ENCODE measurements at regions not wholly inside any gene's neighbourhood (a gene's known extent, or its start where the extent isn't known, plus 50 kb on each side); places are given as distances from the start of the nearest gene placed in this dataset.

- Mint-ChIP-seq H3K4me3 (peak overlapping the region; percentile 78), H3K27me3 (peaks cover 50% of the 10 kb centered on the region), H3K4me1 (peaks cover 39% of the 10 kb centered on the region), H3K9me3 (peaks cover 3% of the 10 kb centered on the region), H3K27ac (peak overlapping the region; percentile 57), H3K36me3 (no peaks in the 10 kb centered on the region)
- no peak for ATAC-seq
Measured at GRCh38 chr7:25949736-25950487, 202.1 kb upstream of the NFE2L3 start.

DNA sequence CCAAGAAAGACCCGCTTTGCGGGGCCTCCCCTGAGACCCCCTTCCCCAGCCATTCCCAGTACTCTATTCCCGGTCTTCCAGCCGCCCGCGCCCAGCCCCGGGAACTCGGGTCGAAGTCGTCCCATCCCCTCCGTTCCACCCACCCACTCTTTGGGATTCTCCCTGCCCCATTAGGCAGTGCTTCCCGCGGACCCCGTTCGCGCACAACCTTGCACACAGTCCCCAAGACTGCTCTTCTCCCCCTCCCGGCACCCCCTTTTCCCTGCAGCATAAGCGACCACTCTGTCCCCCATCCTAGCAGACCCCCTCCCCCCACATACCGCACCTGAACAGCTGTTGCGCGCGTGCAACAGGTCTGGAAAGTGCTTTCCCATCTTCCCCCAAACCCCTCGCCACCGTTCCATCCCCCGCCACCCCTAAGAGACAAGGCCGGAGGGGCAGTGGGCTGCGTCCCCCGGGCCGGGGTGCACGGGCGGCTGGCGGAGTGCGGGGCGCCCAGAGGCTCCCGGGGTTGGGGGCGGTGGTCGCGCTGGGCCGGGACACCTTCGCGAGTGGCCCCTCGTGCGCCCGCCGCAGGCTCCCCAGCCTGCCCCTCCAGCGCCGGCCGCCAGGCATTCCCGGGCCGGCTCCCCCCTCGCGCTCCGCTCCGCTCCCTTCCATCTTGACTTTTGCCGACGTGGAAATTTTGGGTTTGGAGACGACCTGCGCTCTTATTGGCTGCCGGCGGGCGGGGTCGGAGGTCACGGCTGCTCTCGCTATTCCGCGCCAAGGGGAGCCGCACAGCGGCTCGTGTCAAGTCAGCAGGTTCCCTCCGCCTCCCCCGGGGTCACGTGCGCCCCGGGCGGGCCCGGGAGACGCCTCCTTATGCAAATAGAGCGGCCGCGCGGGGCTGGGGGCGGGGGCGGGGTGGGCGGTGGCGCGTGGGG is 201.2 kb upstream of the NFE2L3 start:
- Mint-ChIP-seq H3K4me1 (peaks cover 39% of the 10 kb centered on the region), H3K36me3 (no peaks in the 10 kb centered on the region), H3K9me3 (peaks cover 3% of the 10 kb centered on the region), H3K4me3 (peak overlapping the region; percentile 84), H3K27me3 (peaks cover 41% of the 10 kb centered on the region), H3K27ac (peak overlapping the region; percentile 57)
- ATAC-seq = peak; percentile 96

- Mint-ChIP-seq H3K27me3 (peaks cover 38% of the 10 kb centered on the region), H3K27ac (peak overlapping the region; percentile 57), H3K4me3 (peak overlapping the region; percentile 53), H3K4me1 (peaks cover 39% of the 10 kb centered on the region), H3K36me3 (no peaks in the 10 kb centered on the region), H3K9me3 (peaks cover 3% of the 10 kb centered on the region)
- no peak for ATAC-seq
Measured at GRCh38 chr7:25951414-25952260, 200.4 kb upstream of the NFE2L3 start.

DNA sequence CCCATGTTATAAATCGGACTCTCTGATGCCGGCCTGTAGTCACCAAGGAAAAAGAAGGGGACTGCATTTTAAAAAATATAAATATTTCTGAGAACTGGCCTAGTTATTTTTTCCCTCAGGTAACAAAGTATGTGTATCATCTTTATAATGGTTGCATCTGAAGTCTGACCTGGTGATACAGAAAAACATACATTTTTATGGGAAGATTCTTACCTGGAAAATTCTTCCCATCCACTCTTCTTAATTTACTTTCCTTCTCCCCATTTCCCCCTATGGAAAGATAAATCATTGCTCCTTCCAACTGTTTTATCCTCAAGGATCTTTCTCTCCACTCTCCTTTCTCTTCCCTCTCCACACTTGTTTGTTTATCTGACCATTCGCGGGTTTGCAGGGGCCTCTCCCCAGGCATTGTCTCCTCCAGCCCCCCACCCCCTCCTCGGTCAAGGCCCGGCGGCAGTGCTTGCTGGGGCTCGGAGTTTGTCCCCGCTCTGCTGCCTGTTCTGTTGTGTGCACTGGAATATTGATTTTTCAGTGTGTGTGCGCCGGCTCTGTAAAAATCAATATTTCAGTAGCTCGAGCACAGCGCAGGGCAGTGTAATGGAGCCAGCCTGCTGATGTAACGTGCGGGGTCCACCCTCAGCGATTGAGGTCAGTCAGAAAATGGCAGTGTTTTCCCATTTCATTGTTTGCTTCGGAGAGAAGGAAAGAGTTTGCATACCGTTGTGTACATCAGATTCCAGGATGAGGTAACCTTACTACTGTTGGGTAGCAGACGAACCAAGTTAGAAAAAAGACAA is 199.5 kb upstream of the NFE2L3 start:
- Mint-ChIP-seq H3K27ac (no peak overlapping the region), H3K36me3 (no peaks in the 10 kb centered on the region), H3K27me3 (peaks cover 38% of the 10 kb centered on the region), H3K4me1 (peaks cover 39% of the 10 kb centered on the region), H3K9me3 (peaks cover 3% of the 10 kb centered on the region), H3K4me3 (peak overlapping the region; percentile 32)
- no peak for ATAC-seq

- H3K4me1 Mint-ChIP-seq = peaks cover 29% of the 10 kb centered on the region
- peaks cover 3% of the 10 kb centered on the region for H3K9me3 Mint-ChIP-seq
- peaks cover 26% of the 10 kb centered on the region for H3K27me3 Mint-ChIP-seq
- H3K27ac Mint-ChIP-seq = no peak overlapping the region
- no peak overlapping the region for H3K4me3 Mint-ChIP-seq
- ATAC-seq = no peak
- no peaks in the 10 kb centered on the region for H3K36me3 Mint-ChIP-seq
Measured at GRCh38 chr7:25953859-25954258, 198.1 kb upstream of the NFE2L3 start.

DNA sequence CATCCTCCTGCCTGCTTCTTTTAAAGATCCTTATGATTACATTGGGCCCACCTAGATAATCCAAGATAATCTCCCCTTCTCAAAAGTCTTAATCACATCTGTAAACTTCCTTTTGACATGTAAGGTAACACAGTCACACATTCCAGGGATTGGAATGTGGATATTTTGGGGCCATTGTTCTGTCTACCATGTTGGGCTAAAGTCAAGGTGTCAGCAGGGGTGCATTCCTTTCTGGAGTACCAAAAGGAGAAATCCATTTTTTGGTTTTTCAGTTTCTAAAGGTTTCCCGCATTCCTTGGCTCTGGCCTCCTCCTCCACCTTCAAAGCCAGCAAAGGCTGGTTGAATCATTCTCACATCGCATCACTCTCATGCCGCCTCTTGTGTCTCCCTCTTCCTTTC is 197.6 kb upstream of the NFE2L3 start:
- no peak overlapping the region for H3K4me3 Mint-ChIP-seq
- no peaks in the 10 kb centered on the region for H3K36me3 Mint-ChIP-seq
- peaks cover 3% of the 10 kb centered on the region for H3K9me3 Mint-ChIP-seq
- peaks cover 20% of the 10 kb centered on the region for H3K27me3 Mint-ChIP-seq
- H3K4me1 Mint-ChIP-seq = peaks cover 30% of the 10 kb centered on the region
- no peak for ATAC-seq
- H3K27ac Mint-ChIP-seq = no peak overlapping the region

- ATAC-seq = no peak
- Mint-ChIP-seq H3K36me3 (no peaks in the 10 kb centered on the region), H3K27me3 (no peaks in the 10 kb centered on the region), H3K4me1 (peaks cover 19% of the 10 kb centered on the region), H3K9me3 (peaks cover 4% of the 10 kb centered on the region), H3K4me3 (no peak overlapping the region), H3K27ac (no peak overlapping the region)
Measured at GRCh38 chr7:25959168-25959734, 192.7 kb upstream of the NFE2L3 start.

- Mint-ChIP-seq H3K9me3 (peaks cover 3% of the 10 kb centered on the region), H3K4me3 (no peak overlapping the region), H3K4me1 (peaks cover 61% of the 10 kb centered on the region), H3K27ac (no peak overlapping the region), H3K36me3 (no peaks in the 10 kb centered on the region), H3K27me3 (no peaks in the 10 kb centered on the region)
- no peak for ATAC-seq
Measured at GRCh38 chr7:25963733-25964132, 188.3 kb upstream of the NFE2L3 start.

DNA sequence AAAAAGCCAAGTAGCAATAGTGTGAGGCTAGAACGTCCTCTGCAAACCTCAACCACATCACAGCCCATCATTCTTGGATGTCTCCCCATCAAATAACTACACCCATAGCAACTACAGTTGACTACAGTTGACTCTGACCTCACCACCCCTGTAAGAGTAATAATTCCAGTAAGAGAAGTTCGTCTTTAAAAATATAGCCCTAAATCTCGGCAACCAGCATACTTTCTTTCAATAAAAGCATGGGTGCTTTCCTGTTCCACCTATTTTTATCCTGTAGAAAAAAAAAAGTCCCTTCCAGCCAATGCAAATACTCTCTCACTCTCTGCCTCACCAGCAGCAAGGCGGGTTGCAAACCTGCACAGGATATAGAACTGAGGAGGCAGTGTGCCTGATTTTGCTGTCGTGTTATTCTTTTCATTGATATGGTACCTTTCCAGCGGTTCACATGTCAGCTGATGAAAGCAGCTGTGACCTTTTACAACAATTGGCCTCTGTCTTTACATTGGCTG is 187.5 kb upstream of the NFE2L3 start:
- peak overlapping the region; percentile 3 for H3K27ac Mint-ChIP-seq
- H3K4me3 Mint-ChIP-seq = peak overlapping the region; percentile 24
- no peaks in the 10 kb centered on the region for H3K27me3 Mint-ChIP-seq
- ATAC-seq = no peak
- H3K36me3 Mint-ChIP-seq = no peaks in the 10 kb centered on the region
- H3K9me3 Mint-ChIP-seq = peaks cover 3% of the 10 kb centered on the region
- peaks cover 58% of the 10 kb centered on the region for H3K4me1 Mint-ChIP-seq

- Mint-ChIP-seq H3K36me3 (no peaks in the 10 kb centered on the region), H3K4me3 (no peak overlapping the region), H3K27ac (peak overlapping the region; percentile 93), H3K27me3 (peaks cover 2% of the 10 kb centered on the region), H3K4me1 (peaks cover 55% of the 10 kb centered on the region), H3K9me3 (peaks cover 3% of the 10 kb centered on the region)
- no peak for ATAC-seq
Measured at GRCh38 chr7:25965405-25966123, 186.4 kb upstream of the NFE2L3 start.

- Mint-ChIP-seq H3K4me1 (peaks cover 50% of the 10 kb centered on the region), H3K36me3 (no peaks in the 10 kb centered on the region), H3K27me3 (peaks cover 8% of the 10 kb centered on the region), H3K9me3 (no peaks in the 10 kb centered on the region), H3K27ac (peak overlapping the region; percentile 93), H3K4me3 (no peak overlapping the region)
- ATAC-seq = no peak
Measured at GRCh38 chr7:25966469-25966868, 185.5 kb upstream of the NFE2L3 start.

GRCh38 chr7:25967278-25968204 is 184.5 kb upstream of the NFE2L3 start:
- Mint-ChIP-seq H3K4me3 (peak overlapping the region; percentile 40), H3K4me1 (peaks cover 50% of the 10 kb centered on the region), H3K27me3 (peaks cover 8% of the 10 kb centered on the region), H3K36me3 (no peaks in the 10 kb centered on the region), H3K9me3 (no peaks in the 10 kb centered on the region), H3K27ac (peak overlapping the region; percentile 93)
- peak; percentile 24 for ATAC-seq
